Osteocyte (in vitro differentiated cells): ENCODE measurements at regions not wholly inside any gene's neighbourhood (a gene's known extent, or its start where the extent isn't known, plus 50 kb on each side); places are given as distances from the start of the nearest gene placed in this dataset.

Experiments used
- DNase-seq: peaks from one replicate; pipeline ENCODE4 v3.0.0; 2021; ENCODE audit warnings: mixed read lengths; ENCODE audit not compliant: unreplicated experiment; ENCODE audit errors: extremely low spot score
- H3K27ac Mint-ChIP-seq: one replicate; pipeline ENCODE4 v1.8.0; 2021; ENCODE audit warnings: mild to moderate bottlenecking, mixed read lengths; ENCODE audit not compliant: unreplicated experiment
- H3K27me3 Mint-ChIP-seq: one replicate; pipeline ENCODE4 v1.8.0; 2021; ENCODE audit warnings: mixed read lengths; ENCODE audit not compliant: unreplicated experiment
- H3K36me3 Mint-ChIP-seq: one replicate; pipeline ENCODE4 v1.8.0; 2021; ENCODE audit warnings: mixed read lengths; ENCODE audit not compliant: unreplicated experiment
- H3K4me1 Mint-ChIP-seq: one replicate; pipeline ENCODE4 v1.8.0; 2021; ENCODE audit warnings: mixed read lengths; ENCODE audit not compliant: unreplicated experiment
- H3K4me3 Mint-ChIP-seq: one replicate; pipeline ENCODE4 v1.8.0; 2021; ENCODE audit warnings: mild to moderate bottlenecking, moderate library complexity, mixed read lengths; ENCODE audit not compliant: unreplicated experiment
- H3K9me3 Mint-ChIP-seq: one replicate; pipeline ENCODE4 v1.8.0; 2021; ENCODE audit warnings: mixed read lengths; ENCODE audit not compliant: unreplicated experiment
- TF ChIP-seq, protein P1 (sequence below): fragments of 200-600 bp; sonication (generic); IDR thresholded peaks from 2 replicates; pipeline ENCODE4 v1.5.0; 2021; ENCODE audit warnings: antibody characterized with exemption, mild to moderate bottlenecking, moderate library complexity

DNA sequence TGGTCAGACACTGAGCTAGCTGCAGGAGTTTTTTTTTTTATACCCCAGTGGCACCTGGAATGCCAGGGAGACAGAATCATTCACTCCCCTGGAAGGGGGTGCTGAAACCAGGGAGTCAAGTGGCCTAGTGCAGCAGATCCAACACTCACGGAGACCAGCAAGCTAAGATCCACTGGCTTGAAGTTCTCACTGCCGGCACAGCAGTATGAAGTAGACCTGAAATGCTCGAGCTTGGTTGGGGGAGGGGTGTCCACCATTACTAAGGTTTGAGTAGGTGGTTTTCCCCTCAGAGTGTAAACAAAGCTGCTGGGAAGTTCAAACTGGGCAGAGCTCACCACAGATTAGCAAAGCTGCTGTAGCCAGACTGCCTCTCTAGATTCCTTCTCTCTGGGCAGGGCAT, 537.9 kb upstream of the LCORL start:
- TF ChIP-seq, protein P1, sequence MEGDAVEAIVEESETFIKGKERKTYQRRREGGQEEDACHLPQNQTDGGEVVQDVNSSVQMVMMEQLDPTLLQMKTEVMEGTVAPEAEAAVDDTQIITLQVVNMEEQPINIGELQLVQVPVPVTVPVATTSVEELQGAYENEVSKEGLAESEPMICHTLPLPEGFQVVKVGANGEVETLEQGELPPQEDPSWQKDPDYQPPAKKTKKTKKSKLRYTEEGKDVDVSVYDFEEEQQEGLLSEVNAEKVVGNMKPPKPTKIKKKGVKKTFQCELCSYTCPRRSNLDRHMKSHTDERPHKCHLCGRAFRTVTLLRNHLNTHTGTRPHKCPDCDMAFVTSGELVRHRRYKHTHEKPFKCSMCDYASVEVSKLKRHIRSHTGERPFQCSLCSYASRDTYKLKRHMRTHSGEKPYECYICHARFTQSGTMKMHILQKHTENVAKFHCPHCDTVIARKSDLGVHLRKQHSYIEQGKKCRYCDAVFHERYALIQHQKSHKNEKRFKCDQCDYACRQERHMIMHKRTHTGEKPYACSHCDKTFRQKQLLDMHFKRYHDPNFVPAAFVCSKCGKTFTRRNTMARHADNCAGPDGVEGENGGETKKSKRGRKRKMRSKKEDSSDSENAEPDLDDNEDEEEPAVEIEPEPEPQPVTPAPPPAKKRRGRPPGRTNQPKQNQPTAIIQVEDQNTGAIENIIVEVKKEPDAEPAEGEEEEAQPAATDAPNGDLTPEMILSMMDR = no peak
- H3K4me3 Mint-ChIP-seq = no peak overlapping the region
- no peak for DNase-seq
- no peaks in the 10 kb centered on the region for H3K27me3 Mint-ChIP-seq
- H3K27ac Mint-ChIP-seq = no peak overlapping the region
- H3K4me1 Mint-ChIP-seq = no peaks in the 10 kb centered on the region
- peaks cover 6% of the 10 kb centered on the region for H3K9me3 Mint-ChIP-seq
- H3K36me3 Mint-ChIP-seq = no peaks in the 10 kb centered on the region

- Mint-ChIP-seq H3K4me3 (no peak overlapping the region), H3K36me3 (no peaks in the 10 kb centered on the region), H3K9me3 (peaks cover 6% of the 10 kb centered on the region), H3K27ac (no peak overlapping the region), H3K27me3 (no peaks in the 10 kb centered on the region), H3K4me1 (no peaks in the 10 kb centered on the region)
- no peak for DNase-seq
- TF ChIP-seq, protein P1 = no peak
Measured at GRCh38 chr4:18556402-18556801, 534.8 kb upstream of the LCORL start.

DNA sequence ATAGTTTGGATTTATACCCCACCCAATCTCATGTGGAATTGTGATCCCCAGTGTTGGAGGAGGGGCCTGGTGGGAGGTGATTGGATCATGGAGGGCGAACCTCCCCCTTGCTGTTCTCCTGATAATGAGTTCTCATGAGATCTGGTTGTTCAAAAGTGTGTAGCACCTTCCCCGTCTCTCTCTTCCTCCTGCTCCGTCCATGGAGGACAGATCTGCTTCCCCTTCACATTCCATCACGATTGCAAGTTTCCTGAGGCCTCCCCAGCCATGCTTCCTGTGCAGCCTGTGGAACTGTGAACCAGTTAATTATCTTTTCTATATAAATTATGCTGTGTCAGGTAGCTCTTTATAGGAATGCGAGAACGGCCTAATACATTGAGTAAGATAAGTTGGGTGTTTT, 518.8 kb upstream of the LCORL start:
- no peaks in the 10 kb centered on the region for H3K4me1 Mint-ChIP-seq
- H3K27ac Mint-ChIP-seq = no peak overlapping the region
- no peak overlapping the region for H3K4me3 Mint-ChIP-seq
- H3K36me3 Mint-ChIP-seq = no peaks in the 10 kb centered on the region
- no peaks in the 10 kb centered on the region for H3K27me3 Mint-ChIP-seq
- peaks cover 4% of the 10 kb centered on the region for H3K9me3 Mint-ChIP-seq
- DNase-seq = no peak
- TF ChIP-seq, protein P1 = no peak

DNA sequence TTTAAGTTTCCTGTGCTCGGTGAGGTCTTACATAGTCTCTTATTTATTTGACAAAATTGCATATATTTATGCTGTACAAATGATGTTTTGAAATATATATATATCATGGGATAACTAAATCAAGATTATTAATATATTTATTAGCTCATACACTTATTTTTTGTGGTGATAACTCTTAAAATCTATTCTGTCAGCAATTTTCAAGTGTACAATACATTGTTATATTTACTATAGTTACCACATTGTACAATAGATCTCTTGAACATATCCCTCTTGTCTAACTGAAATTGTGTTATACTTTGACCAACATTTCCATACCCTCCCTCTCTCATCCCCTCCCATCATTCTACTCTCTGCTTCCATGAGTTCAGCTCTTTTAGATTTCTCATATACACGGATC, 516.6 kb upstream of the LCORL start:
- DNase-seq = no peak
- TF ChIP-seq, protein P1 = no peak
- Mint-ChIP-seq H3K27ac (no peak overlapping the region), H3K4me1 (no peaks in the 10 kb centered on the region), H3K9me3 (peaks cover 9% of the 10 kb centered on the region), H3K27me3 (no peaks in the 10 kb centered on the region), H3K36me3 (no peaks in the 10 kb centered on the region), H3K4me3 (no peak overlapping the region)

- Mint-ChIP-seq H3K27me3 (no peaks in the 10 kb centered on the region), H3K4me1 (no peaks in the 10 kb centered on the region), H3K36me3 (no peaks in the 10 kb centered on the region), H3K9me3 (peaks cover 9% of the 10 kb centered on the region), H3K27ac (no peak overlapping the region), H3K4me3 (no peak overlapping the region)
- TF ChIP-seq, protein P1 = no peak
- DNase-seq = no peak
Measured at GRCh38 chr4:18536428-18536827, 514.9 kb upstream of the LCORL start.
